Fibroblast of pulmonary artery (primary cell): ENCODE measurements at regions not wholly inside any gene's neighbourhood (a gene's known extent, or its start where the extent isn't known, plus 50 kb on each side); places are given as distances from the start of the nearest gene placed in this dataset.

Source experiments
- DNase-seq: peaks from one replicate; pipeline ENCODE4 v3.0.0-alpha.2; 2010; ENCODE audit warnings: low read depth
- H3K4me3 ChIP-seq: replicated peaks from 2 replicates; pipeline ENCODE4 v1.5.1; 2011; ENCODE audit warnings: low read depth, mild to moderate bottlenecking, control low read depth, low read length, moderate library complexity
- TF ChIP-seq, protein P1 (sequence below): IDR thresholded peaks from 2 replicates; pipeline ENCODE4 v1.5.1; 2011; ENCODE audit warnings: mild to moderate bottlenecking, control low read depth, low read length, inconsistent platforms; ENCODE audit errors: missing control alignments

DNA sequence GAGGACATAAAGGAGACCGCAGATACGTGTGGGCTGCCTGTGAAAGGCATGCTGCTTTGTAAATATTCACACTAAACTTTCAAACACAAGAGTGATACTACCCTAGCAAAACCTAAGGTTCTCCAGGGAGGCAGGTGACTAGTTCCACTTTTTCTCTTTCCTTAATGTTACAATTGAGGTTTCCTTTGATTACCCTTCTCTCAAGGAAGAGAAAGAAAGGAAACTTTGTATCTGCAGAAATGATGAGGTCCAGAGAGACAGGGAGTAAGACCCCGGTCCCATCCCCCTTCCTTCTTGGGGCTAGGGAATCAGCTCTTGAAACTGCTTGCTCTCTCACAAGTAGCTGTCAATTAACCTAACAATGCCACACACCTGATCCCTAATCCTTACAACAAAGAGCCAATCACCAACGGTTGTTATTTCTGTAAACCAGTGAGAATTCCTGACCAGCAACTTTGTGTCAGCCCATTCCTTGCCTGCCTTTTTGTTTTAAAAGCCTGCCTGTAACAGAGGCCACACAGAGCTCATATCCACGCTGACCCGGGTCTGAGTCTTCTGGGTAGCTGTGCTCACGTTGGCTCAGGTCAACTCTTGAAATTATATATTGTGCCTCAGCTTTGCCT is 754.8 kb upstream of the FRG1 start:
- TF ChIP-seq, protein P1, sequence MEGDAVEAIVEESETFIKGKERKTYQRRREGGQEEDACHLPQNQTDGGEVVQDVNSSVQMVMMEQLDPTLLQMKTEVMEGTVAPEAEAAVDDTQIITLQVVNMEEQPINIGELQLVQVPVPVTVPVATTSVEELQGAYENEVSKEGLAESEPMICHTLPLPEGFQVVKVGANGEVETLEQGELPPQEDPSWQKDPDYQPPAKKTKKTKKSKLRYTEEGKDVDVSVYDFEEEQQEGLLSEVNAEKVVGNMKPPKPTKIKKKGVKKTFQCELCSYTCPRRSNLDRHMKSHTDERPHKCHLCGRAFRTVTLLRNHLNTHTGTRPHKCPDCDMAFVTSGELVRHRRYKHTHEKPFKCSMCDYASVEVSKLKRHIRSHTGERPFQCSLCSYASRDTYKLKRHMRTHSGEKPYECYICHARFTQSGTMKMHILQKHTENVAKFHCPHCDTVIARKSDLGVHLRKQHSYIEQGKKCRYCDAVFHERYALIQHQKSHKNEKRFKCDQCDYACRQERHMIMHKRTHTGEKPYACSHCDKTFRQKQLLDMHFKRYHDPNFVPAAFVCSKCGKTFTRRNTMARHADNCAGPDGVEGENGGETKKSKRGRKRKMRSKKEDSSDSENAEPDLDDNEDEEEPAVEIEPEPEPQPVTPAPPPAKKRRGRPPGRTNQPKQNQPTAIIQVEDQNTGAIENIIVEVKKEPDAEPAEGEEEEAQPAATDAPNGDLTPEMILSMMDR, result no peak
- H3K4me3 ChIP-seq, result no peak overlapping the region
- no peak for DNase-seq

DNA sequence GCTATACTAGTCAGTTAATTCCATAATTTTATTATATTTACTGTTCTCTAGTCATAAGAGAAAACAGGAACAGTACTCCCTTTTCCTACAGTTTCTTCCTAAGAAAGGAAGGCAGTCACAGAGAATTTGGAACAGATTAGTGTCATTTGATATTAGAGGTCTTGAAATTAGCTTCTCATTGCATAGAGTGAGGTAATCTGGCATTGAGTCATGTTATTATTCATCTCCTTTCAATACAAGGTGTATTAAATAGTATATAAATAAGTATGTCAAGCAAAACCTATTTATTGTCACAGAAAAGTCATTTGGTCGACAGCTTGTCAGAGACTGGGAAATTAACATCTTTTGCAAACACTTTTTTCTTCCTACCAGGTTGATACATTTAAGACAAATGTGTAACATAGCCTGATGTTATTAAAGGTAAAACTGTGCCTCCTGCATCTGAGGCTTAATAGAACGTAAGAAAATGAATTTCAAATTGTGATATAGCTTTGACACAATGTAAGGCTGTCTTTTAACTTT is 753.1 kb upstream of the FRG1 start:
- no peak overlapping the region for H3K4me3 ChIP-seq
- DNase-seq, result no peak
- TF ChIP-seq, protein P1, result no peak

DNA sequence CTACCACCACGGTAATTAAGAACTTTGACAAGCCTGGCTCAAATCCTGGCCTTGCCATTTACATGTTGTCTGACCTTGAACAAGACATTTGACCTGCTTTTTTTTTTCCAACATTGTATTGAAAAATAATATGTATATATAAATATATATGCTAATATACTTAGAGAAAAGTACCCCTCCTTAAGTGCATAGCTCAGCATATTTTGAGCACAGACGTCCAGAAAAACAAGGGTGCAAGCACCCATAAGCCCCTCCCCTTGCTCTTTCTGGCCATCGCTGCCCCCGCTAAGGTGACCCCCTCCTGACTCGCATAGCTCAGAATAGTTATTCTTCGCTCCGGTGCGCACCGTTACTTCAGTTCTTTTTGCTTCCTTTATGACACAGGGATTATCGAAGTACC is 742.0 kb upstream of the FRG1 start:
- DNase-seq, result no peak
- H3K4me3 ChIP-seq, result no peak overlapping the region
- TF ChIP-seq, protein P1, result no peak

DNA sequence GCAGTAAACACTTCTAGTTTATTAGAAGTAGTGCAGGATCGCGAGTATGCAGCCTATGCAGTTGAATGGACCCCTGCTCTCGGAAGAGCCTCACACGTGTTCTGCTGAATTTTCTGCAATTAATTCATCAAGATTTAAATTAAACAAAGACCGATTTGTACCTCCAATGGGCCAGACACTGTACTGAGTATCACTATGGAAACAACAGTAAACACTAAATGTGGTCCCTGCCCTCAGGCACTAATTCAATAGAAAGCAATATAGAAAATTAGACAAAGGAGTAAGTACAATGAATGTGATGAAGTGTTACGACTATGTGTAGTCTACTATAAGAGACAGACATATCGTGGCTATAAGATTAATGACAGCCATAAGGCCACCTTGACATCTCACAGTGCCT is 740.3 kb upstream of the FRG1 start:
- no peak overlapping the region for H3K4me3 ChIP-seq
- DNase-seq, result no peak
- TF ChIP-seq, protein P1, result no peak

DNA sequence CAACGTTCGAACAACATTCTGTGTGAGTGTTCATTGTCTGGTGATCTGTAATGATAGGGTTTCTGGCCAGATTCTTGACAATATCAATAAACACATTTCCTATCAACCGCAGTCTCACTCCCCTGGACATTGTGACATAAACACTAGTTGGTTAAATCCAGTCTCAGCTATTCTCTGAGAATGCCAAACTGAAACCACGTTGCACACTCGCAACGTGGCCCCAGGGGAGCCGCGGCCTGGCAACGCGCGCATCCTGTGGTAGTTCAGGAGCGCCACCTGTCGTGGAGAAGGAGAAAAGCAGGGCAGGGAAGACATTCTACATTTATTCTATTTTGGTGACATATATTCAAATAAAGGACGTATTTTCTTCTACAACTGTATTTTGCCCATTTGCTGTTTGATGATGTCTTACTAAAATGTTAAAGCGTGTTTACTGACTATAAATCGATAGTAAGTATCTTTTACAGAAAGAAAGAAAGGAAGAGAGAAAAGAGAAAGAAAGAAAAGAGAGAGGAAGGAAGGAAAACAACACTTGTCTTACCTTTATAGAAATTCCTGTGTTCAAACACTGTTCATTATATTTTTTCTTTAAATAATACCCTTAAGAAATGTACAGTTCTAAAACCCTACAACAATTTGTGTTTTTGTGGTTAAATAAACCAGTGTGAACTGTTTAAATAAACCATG is 738.3 kb upstream of the FRG1 start:
- peak; percentile 68 for DNase-seq
- TF ChIP-seq, protein P1, result peak; percentile 59
- H3K4me3 ChIP-seq, result peak overlapping the region; percentile 38

DNA sequence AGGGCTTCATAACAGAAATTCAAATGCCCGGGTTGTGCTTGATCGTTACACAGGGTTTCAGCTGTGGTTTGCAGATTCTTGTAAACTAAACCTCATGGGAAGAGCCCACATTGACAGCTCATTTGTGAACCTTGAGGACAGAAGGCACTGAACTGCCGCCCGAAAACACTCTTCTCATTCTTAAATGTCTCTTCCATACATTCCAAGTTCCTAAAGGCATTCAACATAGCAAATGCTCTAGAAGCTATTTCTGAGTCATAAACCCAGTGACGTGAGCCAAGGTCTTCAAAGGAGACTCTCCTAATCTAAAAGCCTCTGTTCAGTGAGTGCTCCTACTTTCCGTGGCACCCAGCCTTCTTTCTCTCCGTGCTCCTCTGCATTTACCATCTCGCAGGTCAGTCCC is 737.8 kb upstream of the FRG1 start:
- TF ChIP-seq, protein P1, result no peak
- peak; percentile 30 for DNase-seq
- H3K4me3 ChIP-seq, result no peak overlapping the region
